ENCODE measurements at regions not wholly inside any gene's neighbourhood (a gene's known extent, or its start where the extent isn't known, plus 50 kb on each side); places are given as distances from the start of the nearest gene placed in this dataset.

GRCh38 chrX:723781-724180, 93.2 kb downstream of the SHOX start:
- TF ChIP-seq, protein P1, sequence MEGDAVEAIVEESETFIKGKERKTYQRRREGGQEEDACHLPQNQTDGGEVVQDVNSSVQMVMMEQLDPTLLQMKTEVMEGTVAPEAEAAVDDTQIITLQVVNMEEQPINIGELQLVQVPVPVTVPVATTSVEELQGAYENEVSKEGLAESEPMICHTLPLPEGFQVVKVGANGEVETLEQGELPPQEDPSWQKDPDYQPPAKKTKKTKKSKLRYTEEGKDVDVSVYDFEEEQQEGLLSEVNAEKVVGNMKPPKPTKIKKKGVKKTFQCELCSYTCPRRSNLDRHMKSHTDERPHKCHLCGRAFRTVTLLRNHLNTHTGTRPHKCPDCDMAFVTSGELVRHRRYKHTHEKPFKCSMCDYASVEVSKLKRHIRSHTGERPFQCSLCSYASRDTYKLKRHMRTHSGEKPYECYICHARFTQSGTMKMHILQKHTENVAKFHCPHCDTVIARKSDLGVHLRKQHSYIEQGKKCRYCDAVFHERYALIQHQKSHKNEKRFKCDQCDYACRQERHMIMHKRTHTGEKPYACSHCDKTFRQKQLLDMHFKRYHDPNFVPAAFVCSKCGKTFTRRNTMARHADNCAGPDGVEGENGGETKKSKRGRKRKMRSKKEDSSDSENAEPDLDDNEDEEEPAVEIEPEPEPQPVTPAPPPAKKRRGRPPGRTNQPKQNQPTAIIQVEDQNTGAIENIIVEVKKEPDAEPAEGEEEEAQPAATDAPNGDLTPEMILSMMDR (IDR thresholded peaks at IDR 0.05) = no peak
- no peak for TF ChIP-seq POLR2A (IDR thresholded peaks at IDR 0.05)
